Psoas muscle (tissue), 7 donors: ENCODE measurements at regions not wholly inside any gene's neighbourhood (a gene's known extent, or its start where the extent isn't known, plus 50 kb on each side); places are given as distances from the start of the nearest gene placed in this dataset.

ENCODE experiments used
- ATAC-seq, 4 donors: fragments of 200-7000 bp; cut with Tn5 transposase; one replicate each; pipeline ENCODE4 v1.9.1; 2020; ENCODE audit warnings: moderate library complexity in 3 of 4, mild to moderate bottlenecking in 2 of 4
- DNase-seq, 2 donors: peaks; one replicate each; pipeline ENCODE4 v3.0.0-alpha.2; 2020
- H3K27ac ChIP-seq: fragments of 200-600 bp; one replicate; pipeline ENCODE4 v1.8.0; 2022
- H3K27me3 ChIP-seq, 3 donors: fragments of 200-600 bp in 1 of 3; one replicate each; pipeline versions ENCODE4 v1.6.1 to v1.8.0; 2013 to 2022; ENCODE audit warnings: low read length in 2 of 3, mild to moderate bottlenecking in 2 of 3, moderate library complexity in 1 of 3; ENCODE audit not compliant: insufficient read depth in 3 of 3
- H3K36me3 ChIP-seq, 2 donors: fragments of 200-600 bp in 1 of 2; one replicate each; pipeline versions ENCODE4 v1.6.1 to v1.8.0; 2013 to 2022; ENCODE audit warnings: low read depth in 1 of 2, mild to moderate bottlenecking in 1 of 2, moderate library complexity in 1 of 2; ENCODE audit not compliant: insufficient read depth in 1 of 2
- H3K4me1 ChIP-seq: fragments of 200-600 bp; one replicate; pipeline ENCODE4 v1.8.0; 2022
- H3K4me3 ChIP-seq: fragments of 200-600 bp; one replicate; pipeline ENCODE4 v1.8.0; 2022; ENCODE audit warnings: mild to moderate bottlenecking
- H3K9me3 ChIP-seq: fragments of 200-600 bp; one replicate; pipeline ENCODE4 v1.8.0; 2022
- WGBS, 3 donors: extraction: QIAGEN DNeasy Blood & Tissue Kit; methylation state at CpG; one replicate each; pipeline versions ENCODE4 v1.1.6 to v1.1.7; 2013; 5-methylcytosine and 5-hydroxymethylcytosine counted together
- intact Hi-C, 2 donors: fragments of 100-400 bp; cut with DNase I; formaldehyde crosslinking; loops; one replicate each; pipeline versions ENCODE4 v1.11.0 to v1.14.2; 2022
- TF ChIP-seq, protein P1 (sequence below): fragments of 200-600 bp; IDR thresholded peaks from one replicate; pipeline ENCODE4 v1.8.0; 2022; ENCODE audit warnings: antibody characterized with exemption
- donor health status: healthy with polysubstance abuse.
- donor health status: DM: no; HTN: no; CAD: no; lungs with moderate emphysema.
- donor health status: Bipolar disorder and iron deficiency.
- donor health status: healthy.
- donor health status: DM: yes; HTN: yes; CAD: no.
- donor health status: DM: no; HTN: no; CAD: no.
- donor health status: DM: yes; HTN: yes; CAD: no.

DNA sequence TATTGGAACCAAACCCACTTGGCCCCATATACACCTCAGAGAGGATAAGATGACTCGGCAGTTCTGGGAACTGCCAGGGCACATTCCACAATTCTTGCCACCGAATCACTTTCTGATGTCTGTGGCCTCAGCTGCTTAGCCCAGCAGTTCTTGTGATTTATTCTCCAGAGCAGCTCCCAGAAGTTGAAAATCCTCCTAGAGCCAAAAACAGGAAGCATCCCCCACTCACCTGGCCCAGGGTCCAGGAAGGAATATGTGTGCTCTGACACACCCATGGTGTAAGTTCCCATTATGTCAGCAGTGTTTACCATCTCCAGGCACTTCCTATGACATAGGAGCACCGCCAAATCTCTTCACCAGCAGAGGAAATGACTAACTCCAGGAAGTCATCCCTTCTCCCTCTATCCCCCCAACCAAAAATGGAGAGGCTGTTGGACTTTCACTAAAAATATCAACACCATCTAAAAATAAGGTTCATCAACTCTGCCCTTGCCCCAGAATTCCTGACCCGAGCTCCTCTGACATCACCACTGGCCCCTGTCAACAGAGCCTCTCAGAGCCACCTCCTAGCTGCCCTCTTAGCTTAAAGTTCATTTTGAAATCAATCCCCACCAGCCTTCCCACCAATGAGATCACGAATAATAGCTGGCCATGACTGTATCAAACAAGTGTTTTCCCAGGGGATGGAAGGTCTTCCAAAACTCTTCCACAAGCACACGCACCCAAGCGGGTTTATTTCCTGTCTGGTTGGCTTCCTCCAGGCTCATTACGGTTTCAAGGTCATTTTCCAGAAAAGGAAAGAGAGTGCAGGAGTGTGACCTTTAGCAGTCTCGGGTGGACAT lies 223.1 kb upstream of the PARD3B start:
- peak; percentile 65 to 71 (median 66) for ATAC-seq
- H3K4me3 ChIP-seq = no peak overlapping the region
- intact Hi-C loops = loop anchor here (5.0 to 10.0 kb wide), 4 partner anchors 543 to 1603 kb away; no protein-coding TSS in a partner anchor
- TF ChIP-seq, protein P1, sequence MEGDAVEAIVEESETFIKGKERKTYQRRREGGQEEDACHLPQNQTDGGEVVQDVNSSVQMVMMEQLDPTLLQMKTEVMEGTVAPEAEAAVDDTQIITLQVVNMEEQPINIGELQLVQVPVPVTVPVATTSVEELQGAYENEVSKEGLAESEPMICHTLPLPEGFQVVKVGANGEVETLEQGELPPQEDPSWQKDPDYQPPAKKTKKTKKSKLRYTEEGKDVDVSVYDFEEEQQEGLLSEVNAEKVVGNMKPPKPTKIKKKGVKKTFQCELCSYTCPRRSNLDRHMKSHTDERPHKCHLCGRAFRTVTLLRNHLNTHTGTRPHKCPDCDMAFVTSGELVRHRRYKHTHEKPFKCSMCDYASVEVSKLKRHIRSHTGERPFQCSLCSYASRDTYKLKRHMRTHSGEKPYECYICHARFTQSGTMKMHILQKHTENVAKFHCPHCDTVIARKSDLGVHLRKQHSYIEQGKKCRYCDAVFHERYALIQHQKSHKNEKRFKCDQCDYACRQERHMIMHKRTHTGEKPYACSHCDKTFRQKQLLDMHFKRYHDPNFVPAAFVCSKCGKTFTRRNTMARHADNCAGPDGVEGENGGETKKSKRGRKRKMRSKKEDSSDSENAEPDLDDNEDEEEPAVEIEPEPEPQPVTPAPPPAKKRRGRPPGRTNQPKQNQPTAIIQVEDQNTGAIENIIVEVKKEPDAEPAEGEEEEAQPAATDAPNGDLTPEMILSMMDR = no peak
- 15 to 34% (median 20%) methylated on average over 9 of the region's 9 CpGs for WGBS, 3 donors
- H3K27me3 ChIP-seq = no peaks in the 10 kb centered on the region
- peak overlapping the region; percentile 60 for H3K27ac ChIP-seq
- DNase-seq = peak in 1 of 2 donors; percentile 54
- H3K9me3 ChIP-seq = no peaks in the 10 kb centered on the region
- peaks cover 15% of the 10 kb centered on the region for H3K4me1 ChIP-seq
- H3K36me3 ChIP-seq = no peaks in the 10 kb centered on the region

DNA sequence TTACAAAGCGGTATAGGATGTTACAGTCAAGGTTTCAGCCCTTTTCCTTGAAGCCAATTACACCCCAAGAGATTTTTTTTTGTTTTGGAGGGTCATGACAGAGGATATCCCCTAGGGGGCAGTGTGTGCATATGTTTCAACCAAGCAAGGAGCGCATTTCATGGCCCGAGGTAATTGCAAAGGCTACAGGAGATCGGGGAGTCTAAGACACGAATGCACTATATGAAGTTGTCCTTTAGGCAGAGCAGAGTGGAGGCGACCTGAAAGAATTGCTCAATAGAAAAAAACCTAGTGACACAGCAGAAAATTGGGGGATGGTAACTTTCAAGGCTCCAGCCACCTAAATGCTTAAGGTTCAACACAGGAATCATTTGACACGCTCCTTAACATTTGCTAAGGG lies 219.8 kb upstream of the PARD3B start:
- Histone ChIP-seq H3K4me1 (peaks cover 15% of the 10 kb centered on the region), H3K9me3 (no peaks in the 10 kb centered on the region), H3K27me3 (no peaks in the 10 kb centered on the region), H3K36me3 (no peaks in the 10 kb centered on the region), H3K27ac (no peak overlapping the region), H3K4me3 (no peak overlapping the region)
- 14 to 18% (median 16%) methylated on average over 7 of the region's 7 CpGs for WGBS, 3 donors
- TF ChIP-seq, protein P1 = peak; percentile 89
- peak; percentile 72 to 85 (median 80) for ATAC-seq
- no peak for DNase-seq
- intact Hi-C loops = loop anchor here (2.0 to 10.0 kb wide), 5 partner anchors 367 to 1599 kb away; no protein-coding TSS in a partner anchor

DNA sequence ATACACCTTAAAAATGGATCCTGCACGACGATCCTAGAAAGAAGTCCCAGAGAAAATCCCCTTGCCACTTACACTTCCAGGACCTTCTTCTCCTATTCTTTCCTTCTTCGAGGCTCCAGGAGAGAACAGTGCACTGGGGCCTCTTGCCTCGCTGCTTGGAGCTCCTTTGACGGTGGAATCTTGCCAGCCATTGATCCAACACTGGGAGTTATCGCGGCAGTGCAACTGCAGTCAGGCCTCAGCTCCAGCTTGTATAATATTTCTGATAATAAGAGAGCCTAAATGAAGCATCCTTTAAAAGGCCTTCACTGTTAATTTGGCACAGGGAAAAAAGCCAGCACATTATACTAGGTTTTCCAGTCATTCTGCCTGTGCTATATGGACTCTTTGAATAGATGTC lies 216.9 kb upstream of the PARD3B start:
- Histone ChIP-seq H3K27me3 (no peaks in the 10 kb centered on the region), H3K4me1 (no peaks in the 10 kb centered on the region), H3K36me3 (no peaks in the 10 kb centered on the region), H3K27ac (no peak overlapping the region), H3K9me3 (no peaks in the 10 kb centered on the region), H3K4me3 (no peak overlapping the region)
- 83 to 89% (median 84%) methylated on average over 7 of the region's 7 CpGs for WGBS, 3 donors
- DNase-seq = no peak
- intact Hi-C loops = loop anchor here (5.0 to 10.0 kb wide), 4 partner anchors 536 to 1596 kb away; no protein-coding TSS in a partner anchor
- ATAC-seq = no peak
- TF ChIP-seq, protein P1 = no peak

DNA sequence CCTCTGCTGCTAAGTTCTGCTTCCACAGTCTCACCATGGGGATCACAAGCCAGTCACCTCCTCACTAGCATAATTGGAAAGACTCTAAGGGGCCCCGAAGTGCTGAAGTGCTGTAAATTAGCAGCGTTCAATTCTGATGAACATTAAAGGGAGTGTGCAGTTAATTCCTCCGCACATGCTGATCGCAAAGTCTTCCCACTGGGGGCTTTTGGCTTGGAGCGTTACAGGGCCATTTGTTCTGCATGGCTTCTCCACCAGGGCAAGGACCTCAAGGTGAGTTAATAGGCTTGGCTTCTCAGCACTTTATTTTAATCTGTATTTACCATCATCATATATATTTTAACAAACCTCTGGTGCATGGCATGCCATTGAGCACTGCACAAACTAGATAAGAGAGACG lies 216.3 kb upstream of the PARD3B start:
- Histone ChIP-seq H3K4me1 (no peaks in the 10 kb centered on the region), H3K4me3 (no peak overlapping the region), H3K36me3 (no peaks in the 10 kb centered on the region), H3K27ac (no peak overlapping the region), H3K27me3 (no peaks in the 10 kb centered on the region), H3K9me3 (no peaks in the 10 kb centered on the region)
- ATAC-seq (no peak), DNase-seq (no peak)
- TF ChIP-seq, protein P1 = no peak
- intact Hi-C loops = loop anchor here (5.0 to 10.0 kb wide), 4 partner anchors 536 to 1596 kb away; no protein-coding TSS in a partner anchor
- 85 to 87% (median 86%) methylated on average over 6 of the region's 6 CpGs for WGBS, 3 donors
